ENCODE measurements at regions not wholly inside any gene's neighbourhood (a gene's known extent, or its start where the extent isn't known, plus 50 kb on each side); places are given as distances from the start of the nearest gene placed in this dataset.

DNA sequence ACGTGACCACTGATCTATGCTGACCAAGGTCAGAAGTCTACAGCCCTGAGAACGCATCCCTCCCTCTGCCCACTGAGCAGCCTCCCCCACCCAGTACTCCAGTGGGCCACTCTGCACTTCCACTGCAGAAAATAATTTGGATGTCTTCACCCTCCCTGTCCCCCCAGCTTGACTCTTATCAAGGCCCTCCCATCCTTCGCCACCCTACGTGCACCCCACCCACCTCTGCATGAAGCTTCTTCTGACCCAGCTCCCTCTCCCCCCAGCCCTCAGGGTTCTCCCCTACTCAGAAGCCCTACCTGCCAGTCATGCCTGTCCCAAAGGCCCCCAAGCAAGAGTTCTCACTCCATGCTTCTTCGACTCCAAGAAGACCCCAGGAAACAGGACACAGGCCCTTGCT lies 138.5 kb upstream of the FSTL4 start:
- Histone ChIP-seq H3K27me3 (ENCODE audit: control insufficient read depth in 3 of 3, insufficient read depth in 3 of 3, low read length in 3 of 3) (peaks cover 0 to 4% (median 3%) of the 10 kb centered on the region in 3 donors), H3K9me3 (ENCODE audit: control insufficient read depth in 3 of 3, low read length in 3 of 3) (no peaks in the 10 kb centered on the region), H3K4me3 (ENCODE audit: low read length in 3 of 3) (no peak overlapping the region), H3K36me3 (ENCODE audit: control insufficient read depth in 3 of 3, insufficient read depth in 3 of 3, low read length in 3 of 3) (no peaks in the 10 kb centered on the region), H3K9ac (ENCODE audit: low read depth in 1 of 3, low read length in 3 of 3) (no peak overlapping the region), H3K27ac (ENCODE audit: low read depth, low read length) (no peak overlapping the region), H3K4me1 (ENCODE audit: control insufficient read depth in 3 of 3, insufficient read depth in 3 of 3, low read length in 3 of 3) (no peaks in the 10 kb centered on the region)

DNA sequence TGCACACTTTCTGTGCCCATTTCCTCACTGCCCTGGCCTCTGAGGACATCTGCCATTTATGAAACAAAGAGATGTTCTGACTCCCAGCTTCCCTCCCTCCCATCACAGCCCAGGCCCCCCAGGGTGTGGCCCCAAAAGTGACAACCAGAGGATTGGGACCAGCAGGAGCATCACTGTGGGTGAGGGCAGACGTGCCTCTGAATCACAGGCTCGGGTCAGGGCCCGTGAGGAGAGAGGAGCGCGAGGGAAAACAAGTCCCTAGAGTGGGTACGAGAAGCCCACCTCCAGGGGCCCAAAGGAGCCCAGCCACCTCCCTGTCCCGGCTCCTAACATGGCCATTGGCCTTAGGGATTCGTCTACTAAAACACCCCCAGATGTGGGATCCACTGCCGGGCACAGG lies 138.0 kb upstream of the FSTL4 start:
- no peak overlapping the region for H3K27ac ChIP-seq (ENCODE audit: low read depth, low read length)
- peaks cover 0 to 4% (median 3%) of the 10 kb centered on the region in 3 donors for H3K27me3 ChIP-seq (ENCODE audit: control insufficient read depth in 3 of 3, insufficient read depth in 3 of 3, low read length in 3 of 3)
- no peaks in the 10 kb centered on the region for H3K9me3 ChIP-seq (ENCODE audit: control insufficient read depth in 3 of 3, low read length in 3 of 3)
- no peak overlapping the region for H3K4me3 ChIP-seq (ENCODE audit: low read length in 3 of 3)
- no peak overlapping the region for H3K9ac ChIP-seq (ENCODE audit: low read depth in 1 of 3, low read length in 3 of 3)
- H3K4me1 ChIP-seq (ENCODE audit: control insufficient read depth in 3 of 3, insufficient read depth in 3 of 3, low read length in 3 of 3), result peaks cover 0 to 2% (median 0%) of the 10 kb centered on the region in 3 donors
- no peaks in the 10 kb centered on the region for H3K36me3 ChIP-seq (ENCODE audit: control insufficient read depth in 3 of 3, insufficient read depth in 3 of 3, low read length in 3 of 3)

DNA sequence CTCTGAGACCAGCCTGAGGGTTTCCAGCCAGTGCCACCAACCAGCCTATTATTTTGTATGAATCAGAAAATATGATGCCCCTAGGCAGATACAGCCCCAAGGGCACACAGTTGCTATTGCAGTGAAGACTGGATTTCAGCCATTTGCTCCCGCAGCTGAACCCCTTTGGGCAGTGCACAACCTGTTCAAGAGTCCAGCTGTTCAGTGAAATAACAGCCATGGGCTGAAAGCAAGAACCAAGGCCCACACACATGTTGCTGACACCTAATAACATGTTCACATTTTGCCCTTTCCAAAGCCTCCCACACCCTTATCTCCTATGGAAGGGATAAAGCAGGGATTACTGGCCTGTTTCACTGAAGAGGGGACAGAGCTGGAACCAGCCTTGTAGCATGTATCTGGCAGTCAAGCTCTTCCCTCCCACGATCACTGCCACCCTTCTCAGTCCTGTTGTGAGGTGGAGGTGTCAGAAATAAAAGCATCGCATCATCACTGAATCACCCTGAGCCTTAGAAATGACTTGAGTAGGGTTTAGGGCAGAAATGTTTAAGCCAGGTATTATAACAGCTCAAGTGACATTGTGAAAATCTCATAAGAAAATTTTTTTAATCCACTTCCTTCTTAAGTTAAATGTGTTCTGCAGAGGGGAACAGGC lies 137.1 kb upstream of the FSTL4 start:
- H3K36me3 ChIP-seq (ENCODE audit: control insufficient read depth in 3 of 3, insufficient read depth in 3 of 3, low read length in 3 of 3), result no peaks in the 10 kb centered on the region
- no peak overlapping the region for H3K4me3 ChIP-seq (ENCODE audit: low read length in 3 of 3)
- no peaks in the 10 kb centered on the region for H3K9me3 ChIP-seq (ENCODE audit: control insufficient read depth in 3 of 3, low read length in 3 of 3)
- no peak overlapping the region for H3K9ac ChIP-seq (ENCODE audit: low read depth in 1 of 3, low read length in 3 of 3)
- H3K27me3 ChIP-seq (ENCODE audit: control insufficient read depth in 3 of 3, insufficient read depth in 3 of 3, low read length in 3 of 3), result no peaks in the 10 kb centered on the region
- peaks cover 7 to 9% (median 8%) of the 10 kb centered on the region in 3 donors for H3K4me1 ChIP-seq (ENCODE audit: control insufficient read depth in 3 of 3, insufficient read depth in 3 of 3, low read length in 3 of 3)
- H3K27ac ChIP-seq (ENCODE audit: low read depth, low read length), result no peak overlapping the region

DNA sequence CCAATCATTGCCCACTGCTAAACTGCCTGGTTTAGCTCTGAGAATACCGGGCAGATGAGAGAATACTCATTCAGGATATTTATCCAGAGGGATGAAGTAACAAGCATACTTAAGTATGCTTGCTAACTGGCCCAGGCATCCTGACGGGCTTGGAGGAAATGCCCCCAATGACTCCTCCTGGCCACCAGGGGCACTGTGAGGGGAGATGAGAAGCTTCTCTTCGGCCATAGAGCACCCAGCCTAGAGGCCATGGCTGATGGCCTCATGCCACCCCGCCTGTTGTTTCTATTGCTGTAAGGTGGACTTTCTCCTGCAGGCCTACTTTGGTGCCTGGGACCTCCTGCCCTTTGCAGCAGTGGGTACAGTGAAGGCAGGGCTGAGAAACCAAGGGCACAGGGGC lies 134.5 kb upstream of the FSTL4 start:
- Histone ChIP-seq H3K4me3 (ENCODE audit: low read length in 3 of 3) (no peak overlapping the region), H3K9ac (ENCODE audit: low read depth in 1 of 3, low read length in 3 of 3) (no peak overlapping the region), H3K4me1 (ENCODE audit: control insufficient read depth in 3 of 3, insufficient read depth in 3 of 3, low read length in 3 of 3) (peaks cover 7 to 13% (median 11%) of the 10 kb centered on the region in 3 donors), H3K9me3 (ENCODE audit: control insufficient read depth in 3 of 3, low read length in 3 of 3) (no peaks in the 10 kb centered on the region), H3K36me3 (ENCODE audit: control insufficient read depth in 3 of 3, insufficient read depth in 3 of 3, low read length in 3 of 3) (no peaks in the 10 kb centered on the region), H3K27me3 (ENCODE audit: control insufficient read depth in 3 of 3, insufficient read depth in 3 of 3, low read length in 3 of 3) (peaks cover 0 to under 1% (median 0%) of the 10 kb centered on the region in 3 donors), H3K27ac (ENCODE audit: low read depth, low read length) (no peak overlapping the region)

DNA sequence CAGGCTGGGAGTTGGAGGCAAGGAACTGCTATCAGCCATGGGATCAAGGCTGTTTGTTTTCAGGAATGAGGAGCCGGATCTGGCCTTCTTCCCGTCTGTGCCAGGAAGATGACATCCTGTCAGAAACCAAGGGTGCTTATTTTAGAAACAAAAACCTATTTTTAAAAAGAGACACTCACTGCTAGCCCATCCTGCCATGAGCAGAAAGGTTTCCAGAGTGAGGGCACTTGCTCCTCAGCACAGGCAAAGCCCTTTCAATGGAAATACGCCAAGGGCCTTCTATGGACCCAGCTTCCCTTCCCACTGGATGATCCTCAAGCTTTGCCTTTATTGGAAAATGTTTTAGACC lies 132.6 kb upstream of the FSTL4 start:
- no peak overlapping the region for H3K27ac ChIP-seq (ENCODE audit: low read depth, low read length)
- H3K4me1 ChIP-seq (ENCODE audit: control insufficient read depth in 3 of 3, insufficient read depth in 3 of 3, low read length in 3 of 3), result peaks cover 7 to 13% (median 11%) of the 10 kb centered on the region in 3 donors
- H3K9me3 ChIP-seq (ENCODE audit: control insufficient read depth in 3 of 3, low read length in 3 of 3), result no peaks in the 10 kb centered on the region
- no peaks in the 10 kb centered on the region for H3K36me3 ChIP-seq (ENCODE audit: control insufficient read depth in 3 of 3, insufficient read depth in 3 of 3, low read length in 3 of 3)
- H3K4me3 ChIP-seq (ENCODE audit: low read length in 3 of 3), result no peak overlapping the region
- H3K9ac ChIP-seq (ENCODE audit: low read depth in 1 of 3, low read length in 3 of 3), result no peak overlapping the region
- peaks cover 0 to 3% (median 3%) of the 10 kb centered on the region in 3 donors for H3K27me3 ChIP-seq (ENCODE audit: control insufficient read depth in 3 of 3, insufficient read depth in 3 of 3, low read length in 3 of 3)

GRCh38 chr5:133744051-133744959 lies 132.0 kb upstream of the FSTL4 start:
- Histone ChIP-seq H3K9me3 (ENCODE audit: control insufficient read depth in 3 of 3, low read length in 3 of 3) (no peaks in the 10 kb centered on the region), H3K36me3 (ENCODE audit: control insufficient read depth in 3 of 3, insufficient read depth in 3 of 3, low read length in 3 of 3) (no peaks in the 10 kb centered on the region), H3K4me1 (ENCODE audit: control insufficient read depth in 3 of 3, insufficient read depth in 3 of 3, low read length in 3 of 3) (peaks cover 7 to 13% (median 11%) of the 10 kb centered on the region in 3 donors), H3K27me3 (ENCODE audit: control insufficient read depth in 3 of 3, insufficient read depth in 3 of 3, low read length in 3 of 3) (peaks cover 0 to 3% (median 3%) of the 10 kb centered on the region in 3 donors), H3K4me3 (ENCODE audit: low read length in 3 of 3) (no peak overlapping the region), H3K27ac (ENCODE audit: low read depth, low read length) (no peak overlapping the region), H3K9ac (ENCODE audit: low read depth in 1 of 3, low read length in 3 of 3) (no peak overlapping the region)

DNA sequence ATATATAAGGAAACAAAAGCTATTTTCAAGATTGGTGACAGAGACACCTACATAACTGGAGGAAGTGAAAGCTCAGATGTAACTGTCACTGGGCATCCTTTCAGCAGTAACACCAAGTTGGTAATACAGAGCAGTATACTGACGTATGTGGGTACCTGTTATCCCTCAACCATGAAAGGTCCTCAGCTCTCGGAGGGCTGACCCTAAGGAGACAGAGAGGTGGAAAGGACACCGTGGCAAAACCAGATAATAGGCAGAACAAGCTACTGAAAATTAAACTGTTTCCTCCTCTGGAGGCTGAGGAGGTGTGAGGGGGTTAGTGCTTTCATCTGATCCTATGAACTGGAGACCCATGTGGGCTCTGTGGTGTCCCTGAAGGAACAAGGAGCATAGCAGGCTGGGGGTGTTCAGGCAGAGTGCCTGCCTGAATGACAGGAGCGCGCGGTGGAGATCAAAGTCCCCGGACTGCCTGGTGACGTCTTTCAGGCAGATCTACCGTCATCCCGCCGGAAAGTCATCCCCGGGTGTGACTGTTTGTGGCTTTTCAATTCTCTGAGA lies 130.2 kb upstream of the FSTL4 start:
- no peaks in the 10 kb centered on the region for H3K36me3 ChIP-seq (ENCODE audit: control insufficient read depth in 3 of 3, insufficient read depth in 3 of 3, low read length in 3 of 3)
- no peaks in the 10 kb centered on the region for H3K9me3 ChIP-seq (ENCODE audit: control insufficient read depth in 3 of 3, low read length in 3 of 3)
- H3K27ac ChIP-seq (ENCODE audit: low read depth, low read length), result no peak overlapping the region
- H3K9ac ChIP-seq (ENCODE audit: low read depth in 1 of 3, low read length in 3 of 3), result no peak overlapping the region
- peaks cover 7 to 13% (median 11%) of the 10 kb centered on the region in 3 donors for H3K4me1 ChIP-seq (ENCODE audit: control insufficient read depth in 3 of 3, insufficient read depth in 3 of 3, low read length in 3 of 3)
- no peak overlapping the region for H3K4me3 ChIP-seq (ENCODE audit: low read length in 3 of 3)
- peaks cover 0 to 3% (median 3%) of the 10 kb centered on the region in 3 donors for H3K27me3 ChIP-seq (ENCODE audit: control insufficient read depth in 3 of 3, insufficient read depth in 3 of 3, low read length in 3 of 3)

DNA sequence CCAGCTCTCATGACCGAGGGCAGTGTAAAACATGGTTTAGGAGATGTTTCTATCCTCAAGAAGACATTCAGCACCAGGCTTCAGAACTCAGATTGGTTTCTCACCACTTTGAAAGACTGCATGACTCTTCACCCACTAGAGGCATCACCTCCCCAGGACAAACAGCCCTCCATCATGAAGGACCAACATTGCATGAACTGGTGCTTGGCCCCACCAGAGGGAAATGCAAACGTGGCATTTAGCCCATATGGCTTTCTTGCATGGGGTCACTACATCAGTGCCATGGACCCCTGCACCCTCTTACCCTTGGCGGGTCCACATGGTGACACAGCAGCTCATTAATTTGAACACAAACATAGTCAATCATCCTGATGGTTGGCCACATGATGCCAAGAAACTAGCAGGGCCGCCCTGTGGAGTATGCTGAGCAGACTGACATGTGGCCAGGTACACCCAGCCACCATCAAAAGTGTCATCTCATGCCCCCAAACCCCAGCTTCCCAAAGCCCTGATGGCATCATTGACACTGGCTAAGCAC lies 129.5 kb upstream of the FSTL4 start:
- Histone ChIP-seq H3K4me3 (ENCODE audit: low read length in 3 of 3) (no peak overlapping the region), H3K9ac (ENCODE audit: low read depth in 1 of 3, low read length in 3 of 3) (no peak overlapping the region), H3K27ac (ENCODE audit: low read depth, low read length) (no peak overlapping the region), H3K36me3 (ENCODE audit: control insufficient read depth in 3 of 3, insufficient read depth in 3 of 3, low read length in 3 of 3) (no peaks in the 10 kb centered on the region), H3K27me3 (ENCODE audit: control insufficient read depth in 3 of 3, insufficient read depth in 3 of 3, low read length in 3 of 3) (peaks cover 0 to 3% (median 3%) of the 10 kb centered on the region in 3 donors), H3K9me3 (ENCODE audit: control insufficient read depth in 3 of 3, low read length in 3 of 3) (no peaks in the 10 kb centered on the region), H3K4me1 (ENCODE audit: control insufficient read depth in 3 of 3, insufficient read depth in 3 of 3, low read length in 3 of 3) (peaks cover 7 to 13% (median 11%) of the 10 kb centered on the region in 3 donors)

DNA sequence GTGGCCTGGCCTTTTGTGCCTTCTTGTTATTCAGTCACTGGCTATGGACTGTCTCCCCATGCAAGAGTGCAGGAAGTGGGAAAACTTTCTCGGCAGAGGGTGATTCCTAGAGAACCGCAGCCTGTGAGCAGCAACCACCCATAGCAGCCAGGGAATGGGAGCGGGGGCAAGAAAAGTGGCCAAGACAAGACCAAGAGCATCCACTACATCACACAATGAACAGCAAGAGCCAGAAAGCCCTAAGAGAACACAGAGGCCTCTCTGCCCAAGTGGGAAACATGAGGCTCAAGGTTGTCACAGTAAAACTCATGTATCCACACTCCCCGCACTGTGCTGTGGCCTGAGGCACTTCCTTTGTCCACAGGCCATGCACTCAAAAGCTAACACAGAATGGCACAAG lies 129.1 kb upstream of the FSTL4 start:
- Histone ChIP-seq H3K9me3 (ENCODE audit: control insufficient read depth in 3 of 3, low read length in 3 of 3) (no peaks in the 10 kb centered on the region), H3K9ac (ENCODE audit: low read depth in 1 of 3, low read length in 3 of 3) (no peak overlapping the region), H3K27ac (ENCODE audit: low read depth, low read length) (no peak overlapping the region), H3K4me1 (ENCODE audit: control insufficient read depth in 3 of 3, insufficient read depth in 3 of 3, low read length in 3 of 3) (peaks cover 7 to 13% (median 11%) of the 10 kb centered on the region in 3 donors), H3K27me3 (ENCODE audit: control insufficient read depth in 3 of 3, insufficient read depth in 3 of 3, low read length in 3 of 3) (peaks cover 0 to 3% (median 3%) of the 10 kb centered on the region in 3 donors), H3K36me3 (ENCODE audit: control insufficient read depth in 3 of 3, insufficient read depth in 3 of 3, low read length in 3 of 3) (no peaks in the 10 kb centered on the region), H3K4me3 (ENCODE audit: low read length in 3 of 3) (no peak overlapping the region)
